ENCODE measurements at regions not wholly inside any gene's neighbourhood (a gene's known extent, or its start where the extent isn't known, plus 50 kb on each side); places are given as distances from the start of the nearest gene placed in this dataset.

- H3K4me1 ChIP-seq, result no peaks in the 10 kb centered on the region
- H3K27ac ChIP-seq, result no peak overlapping the region
- H3K9me3 ChIP-seq, result no peaks in the 10 kb centered on the region
- TF ChIP-seq POLR2A (IDR thresholded peaks at IDR 0.05) (no peak), POLR2AphosphoS5 (IDR thresholded peaks at IDR 0.05) (no peak), EP300 (IDR thresholded peaks at IDR 0.05) (no peak), CTCF (IDR thresholded peaks at IDR 0.05) (no peak)
- no peak overlapping the region for H3K4me3 ChIP-seq
- H3K27me3 ChIP-seq, result no peaks in the 10 kb centered on the region
- 82 to 88% methylated on average over 4 of the region's 4 CpGs for WGBS, 2 donors
- intact Hi-C loops (cut with DNase I), result no loop called here
- no peak for DNase-seq
- H3K36me3 ChIP-seq, result no peaks in the 10 kb centered on the region
These were observed 205.0 kb upstream of the TECRL start for GRCh38 chr4:64614276-64614675.

GRCh38 chr4:64613046-64613445 lies 203.8 kb upstream of the TECRL start:
- Histone ChIP-seq H3K27me3 (no peaks in the 10 kb centered on the region), H3K4me3 (no peak overlapping the region), H3K27ac (no peak overlapping the region), H3K9me3 (no peaks in the 10 kb centered on the region), H3K4me1 (no peaks in the 10 kb centered on the region), H3K36me3 (no peaks in the 10 kb centered on the region)
- TF ChIP-seq EP300 (IDR thresholded peaks at IDR 0.05) (no peak), POLR2A (IDR thresholded peaks at IDR 0.05) (no peak), POLR2AphosphoS5 (IDR thresholded peaks at IDR 0.05) (no peak), CTCF (IDR thresholded peaks at IDR 0.05) (no peak)
- 68 to 73% methylated on average over 2 of the region's 2 CpGs for WGBS, 2 donors
- intact Hi-C loops (cut with DNase I), result no loop called here
- no peak for DNase-seq

- no peaks in the 10 kb centered on the region for H3K4me1 ChIP-seq
- H3K4me3 ChIP-seq, result no peak overlapping the region
- H3K36me3 ChIP-seq, result no peaks in the 10 kb centered on the region
- intact Hi-C loops (cut with DNase I), result no loop called here
- TF ChIP-seq EP300 (IDR thresholded peaks at IDR 0.05) (no peak), POLR2A (IDR thresholded peaks at IDR 0.05) (no peak), CTCF (IDR thresholded peaks at IDR 0.05) (no peak), POLR2AphosphoS5 (IDR thresholded peaks at IDR 0.05) (no peak)
- no peaks in the 10 kb centered on the region for H3K9me3 ChIP-seq
- no peak overlapping the region for H3K27ac ChIP-seq
- no peak for DNase-seq
- H3K27me3 ChIP-seq, result no peaks in the 10 kb centered on the region
- 48 to 63% methylated on average over 1 of the region's 1 CpG for WGBS, 2 donors
These were observed 188.8 kb upstream of the TECRL start for GRCh38 chr4:64598066-64598465.

GRCh38 chr4:64594723-64595122 lies 185.5 kb upstream of the TECRL start:
- intact Hi-C loops (cut with DNase I), result no loop called here
- TF ChIP-seq EP300 (IDR thresholded peaks at IDR 0.05), result no peak
- no peak for TF ChIP-seq POLR2A (IDR thresholded peaks at IDR 0.05)
- TF ChIP-seq CTCF (IDR thresholded peaks at IDR 0.05), result no peak
- no peaks in the 10 kb centered on the region for H3K27me3 ChIP-seq
- no peaks in the 10 kb centered on the region for H3K9me3 ChIP-seq
- no peak overlapping the region for H3K27ac ChIP-seq
- no peak for DNase-seq
- no peak overlapping the region for H3K4me3 ChIP-seq
- no peaks in the 10 kb centered on the region for H3K4me1 ChIP-seq
- H3K36me3 ChIP-seq, result no peaks in the 10 kb centered on the region

GRCh38 chr4:64588507-64588906 lies 179.3 kb upstream of the TECRL start:
- H3K9me3 ChIP-seq, result no peaks in the 10 kb centered on the region
- H3K27ac ChIP-seq, result no peak overlapping the region
- WGBS, 2 donors, result 88 to 89% methylated on average over 5 of the region's 5 CpGs
- no peak overlapping the region for H3K4me3 ChIP-seq
- intact Hi-C loops (cut with DNase I), result no loop called here
- no peak for DNase-seq
- H3K4me1 ChIP-seq, result no peaks in the 10 kb centered on the region
- no peaks in the 10 kb centered on the region for H3K27me3 ChIP-seq
- no peak for TF ChIP-seq CTCF (IDR thresholded peaks at IDR 0.05)
- TF ChIP-seq POLR2A (IDR thresholded peaks at IDR 0.05), result no peak
- TF ChIP-seq POLR2AphosphoS5 (IDR thresholded peaks at IDR 0.05), result no peak
- TF ChIP-seq EP300 (IDR thresholded peaks at IDR 0.05), result no peak
- H3K36me3 ChIP-seq, result no peaks in the 10 kb centered on the region
